Activated CD8-positive, alpha-beta memory T cell treated with anti-CD3 and anti-CD28 coated beads, Interleukin-2, amount 10 ng/mL, durations not matched to agents 7 days and 5 days (primary cell): ENCODE measurements at regions not wholly inside any gene's neighbourhood (a gene's known extent, or its start where the extent isn't known, plus 50 kb on each side); places are given as distances from the start of the nearest gene placed in this dataset.
"Not testable (repeated sequence)": the region's sequence is repeated elsewhere in the genome, so short reads cannot be mapped to it uniquely, and the experiment has no call there.

Source experiments
- ATAC-seq: fragments of 150-1000 bp; cut with Tn5 transposase; one replicate; pipeline ENCODE4 v1.10.0; 2021; ENCODE audit warnings: moderate library complexity
- CTCF ChIA-PET: fragments of 350-600 bp; sonication (Branson Sonifier 250); formaldehyde crosslinking; loops from one replicate; lab custom pipeline; 2021; ENCODE audit warnings: antibody characterized with exemption; lab: Charles Lee
- DNase-seq: peaks from one replicate; pipeline ENCODE4 v3.0.0-alpha.2; 2020
- H3K27ac Mint-ChIP-seq: one replicate; pipeline ENCODE4 v1.8.0; 2021; ENCODE audit warnings: mild to moderate bottlenecking, mixed read lengths
- H3K27me3 Mint-ChIP-seq: one replicate; pipeline ENCODE4 v1.8.0; 2021; ENCODE audit warnings: mixed read lengths
- H3K36me3 Mint-ChIP-seq: one replicate; pipeline ENCODE4 v1.8.0; 2021; ENCODE audit warnings: mild to moderate bottlenecking, mixed read lengths
- H3K4me1 Mint-ChIP-seq: one replicate; pipeline ENCODE4 v1.8.0; 2021; ENCODE audit warnings: mixed read lengths
- H3K4me3 Mint-ChIP-seq: one replicate; pipeline ENCODE4 v1.8.0; 2021; ENCODE audit warnings: mild to moderate bottlenecking, moderate library complexity, mixed read lengths
- H3K9me3 Mint-ChIP-seq: one replicate; pipeline ENCODE4 v1.8.0; 2022; ENCODE audit warnings: low read depth, mixed read lengths

GRCh38 chrY:16001896-16002295, 1477.6 kb downstream of the NLGN4Y start:
- DNase-seq (no peak), ATAC-seq (no peak)
- CTCF ChIA-PET, result no interaction called here
- H3K9me3 Mint-ChIP-seq, result peaks cover 2% of the 10 kb centered on the region
- no peak overlapping the region for H3K4me3 Mint-ChIP-seq
- H3K36me3 Mint-ChIP-seq, result no peaks in the 10 kb centered on the region
- H3K4me1 Mint-ChIP-seq, result no peaks in the 10 kb centered on the region
- no peaks in the 10 kb centered on the region for H3K27me3 Mint-ChIP-seq
- H3K27ac Mint-ChIP-seq, result no peak overlapping the region

GRCh38 chrY:16051908-16052643, 1527.7 kb downstream of the NLGN4Y start:
- H3K36me3 Mint-ChIP-seq, result no peaks in the 10 kb centered on the region

GRCh38 chrY:16060141-16060540, 1535.8 kb downstream of the NLGN4Y start:
- Mint-ChIP-seq H3K9me3 (no peaks in the 10 kb centered on the region), H3K4me3 (no peak overlapping the region), H3K27ac (no peak overlapping the region), H3K27me3 (no peaks in the 10 kb centered on the region), H3K36me3 (no peaks in the 10 kb centered on the region), H3K4me1 (no peaks in the 10 kb centered on the region)
- ATAC-seq (no peak), DNase-seq (no peak)
- CTCF ChIA-PET, result no interaction called here

More at GRCh38 chrY:16051908-16052643, 1527.7 kb downstream of the NLGN4Y start:
- no peak for DNase-seq
- Mint-ChIP-seq H3K27ac (no peak overlapping the region), H3K4me3 (no peak overlapping the region), H3K4me1 (no peaks in the 10 kb centered on the region), H3K9me3 (peaks cover 2% of the 10 kb centered on the region), H3K27me3 (no peaks in the 10 kb centered on the region)
- ATAC-seq, result no peak
- CTCF ChIA-PET, result no interaction called here

- H3K27ac Mint-ChIP-seq, result no peak overlapping the region
- no peaks in the 10 kb centered on the region for H3K36me3 Mint-ChIP-seq
- no peak overlapping the region for H3K4me3 Mint-ChIP-seq
- ATAC-seq (no peak), DNase-seq (no peak)
- CTCF ChIA-PET, result no interaction called here
- H3K27me3 Mint-ChIP-seq, result no peaks in the 10 kb centered on the region
- no peaks in the 10 kb centered on the region for H3K9me3 Mint-ChIP-seq
- no peaks in the 10 kb centered on the region for H3K4me1 Mint-ChIP-seq
These were observed 1536.4 kb downstream of the NLGN4Y start for GRCh38 chrY:16060686-16061085.

- CTCF ChIA-PET, result no interaction called here
- no peak overlapping the region for H3K27ac Mint-ChIP-seq
- peaks cover 2% of the 10 kb centered on the region for H3K9me3 Mint-ChIP-seq
- ATAC-seq, result no peak
- no peaks in the 10 kb centered on the region for H3K27me3 Mint-ChIP-seq
- H3K36me3 Mint-ChIP-seq, result no peaks in the 10 kb centered on the region
- no peaks in the 10 kb centered on the region for H3K4me1 Mint-ChIP-seq
- no peak overlapping the region for H3K4me3 Mint-ChIP-seq
- DNase-seq, result no peak
These were observed 1547.6 kb downstream of the NLGN4Y start for GRCh38 chrY:16071957-16072356.

GRCh38 chrY:16075701-16076100, 1551.4 kb downstream of the NLGN4Y start:
- CTCF ChIA-PET, result no interaction called here
- ATAC-seq (no peak), DNase-seq (no peak)
- H3K4me1 Mint-ChIP-seq, result no peaks in the 10 kb centered on the region
- no peaks in the 10 kb centered on the region for H3K27me3 Mint-ChIP-seq
- H3K9me3 Mint-ChIP-seq, result peaks cover 3% of the 10 kb centered on the region
- no peak overlapping the region for H3K4me3 Mint-ChIP-seq
- no peaks in the 10 kb centered on the region for H3K36me3 Mint-ChIP-seq
- H3K27ac Mint-ChIP-seq, result no peak overlapping the region

- H3K27me3 Mint-ChIP-seq, result no peaks in the 10 kb centered on the region
- no peak overlapping the region for H3K4me3 Mint-ChIP-seq
- H3K27ac Mint-ChIP-seq, result no peak overlapping the region
- H3K9me3 Mint-ChIP-seq, result no peaks in the 10 kb centered on the region
- CTCF ChIA-PET, result no interaction called here
- no peaks in the 10 kb centered on the region for H3K4me1 Mint-ChIP-seq
- ATAC-seq (no peak), DNase-seq (no peak)
- H3K36me3 Mint-ChIP-seq, result no peaks in the 10 kb centered on the region
These were observed 1573.0 kb downstream of the NLGN4Y start for GRCh38 chrY:16097325-16097724.

GRCh38 chrY:16101815-16102214, 1577.5 kb downstream of the NLGN4Y start:
- Mint-ChIP-seq H3K27ac (no peak overlapping the region), H3K4me3 (no peak overlapping the region), H3K4me1 (no peaks in the 10 kb centered on the region), H3K9me3 (no peaks in the 10 kb centered on the region), H3K27me3 (no peaks in the 10 kb centered on the region), H3K36me3 (no peaks in the 10 kb centered on the region)
- CTCF ChIA-PET, result no interaction called here
- DNase-seq (no peak), ATAC-seq (no peak)

GRCh38 chrY:16106613-16107012, 1582.3 kb downstream of the NLGN4Y start:
- no peak overlapping the region for H3K4me3 Mint-ChIP-seq
- no peaks in the 10 kb centered on the region for H3K27me3 Mint-ChIP-seq
- CTCF ChIA-PET, result no interaction called here
- H3K4me1 Mint-ChIP-seq, result no peaks in the 10 kb centered on the region
- H3K27ac Mint-ChIP-seq, result no peak overlapping the region
- no peaks in the 10 kb centered on the region for H3K9me3 Mint-ChIP-seq
- no peaks in the 10 kb centered on the region for H3K36me3 Mint-ChIP-seq
- DNase-seq, result no peak
- ATAC-seq, result no peak

GRCh38 chrY:16108839-16109238, 1584.5 kb downstream of the NLGN4Y start:
- DNase-seq (no peak), ATAC-seq (no peak)
- no peak overlapping the region for H3K27ac Mint-ChIP-seq
- no peaks in the 10 kb centered on the region for H3K4me1 Mint-ChIP-seq
- H3K4me3 Mint-ChIP-seq, result no peak overlapping the region
- CTCF ChIA-PET, result no interaction called here
- no peaks in the 10 kb centered on the region for H3K27me3 Mint-ChIP-seq
- no peaks in the 10 kb centered on the region for H3K36me3 Mint-ChIP-seq
- no peaks in the 10 kb centered on the region for H3K9me3 Mint-ChIP-seq

- not testable (repeated sequence) for ATAC-seq, H3K4me1 Mint-ChIP-seq
These were observed 1595.8 kb downstream of the NLGN4Y start for GRCh38 chrY:16120096-16120495.

GRCh38 chrY:16121988-16122387, 1597.7 kb downstream of the NLGN4Y start:
- Mint-ChIP-seq H3K27me3 (no peaks in the 10 kb centered on the region), H3K36me3 (no peaks in the 10 kb centered on the region), H3K9me3 (no peaks in the 10 kb centered on the region), H3K4me3 (no peak overlapping the region), H3K27ac (no peak overlapping the region), H3K4me1 (no peaks in the 10 kb centered on the region)
- CTCF ChIA-PET, result no interaction called here
- ATAC-seq (no peak), DNase-seq (no peak)

More at GRCh38 chrY:16120096-16120495, 1595.8 kb downstream of the NLGN4Y start:
- H3K9me3 Mint-ChIP-seq, DNase-seq, H3K27ac Mint-ChIP-seq, H3K36me3 Mint-ChIP-seq, H3K27me3 Mint-ChIP-seq, CTCF ChIA-PET, H3K4me3 Mint-ChIP-seq: not testable (repeated sequence)

GRCh38 chrY:16124630-16125317, 1600.4 kb downstream of the NLGN4Y start:
- ATAC-seq (no peak), DNase-seq (no peak)
- Mint-ChIP-seq H3K27me3 (no peaks in the 10 kb centered on the region), H3K36me3 (no peaks in the 10 kb centered on the region), H3K27ac (no peak overlapping the region), H3K4me1 (no peaks in the 10 kb centered on the region), H3K9me3 (peaks cover 3% of the 10 kb centered on the region), H3K4me3 (no peak overlapping the region)
- CTCF ChIA-PET, result no interaction called here

- CTCF ChIA-PET, result no interaction called here
- Mint-ChIP-seq H3K27ac (no peak overlapping the region), H3K36me3 (no peaks in the 10 kb centered on the region), H3K4me3 (no peak overlapping the region), H3K27me3 (no peaks in the 10 kb centered on the region), H3K9me3 (no peaks in the 10 kb centered on the region), H3K4me1 (no peaks in the 10 kb centered on the region)
- DNase-seq (no peak), ATAC-seq (no peak)
These were observed 1612.4 kb downstream of the NLGN4Y start for GRCh38 chrY:16136581-16137298.
